H9 (cell line): ENCODE measurements at regions not wholly inside any gene's neighbourhood (a gene's known extent, or its start where the extent isn't known, plus 50 kb on each side); places are given as distances from the start of the nearest gene placed in this dataset.

ENCODE experiments used
- DNase-seq: peaks from one replicate; pipeline ENCODE4 v3.0.0-alpha.2; 2017
- H2AFZ ChIP-seq: one replicate; pipeline ENCODE4 v1.6.1; 2013; ENCODE audit warnings: mild to moderate bottlenecking, low read length, control low read depth, moderate library complexity
- H2AK5ac ChIP-seq: 2 replicates; pipeline ENCODE4 v1.6.1; 2013; ENCODE audit warnings: low read length, control low read depth, mixed read lengths; ENCODE audit not compliant: insufficient read length
- H2BK120ac ChIP-seq: one replicate; pipeline ENCODE4 v1.6.1; 2013; ENCODE audit warnings: low read depth, mild to moderate bottlenecking, low read length, control low read depth, inconsistent platforms; ENCODE audit not compliant: poor library complexity, severe bottlenecking
- H2BK12ac ChIP-seq: 2 replicates; pipeline ENCODE4 v1.6.1; 2013; ENCODE audit warnings: low read length, control low read depth, mixed read lengths, low read depth; ENCODE audit not compliant: insufficient read length
- H2BK15ac ChIP-seq: 2 replicates; pipeline ENCODE4 v1.6.1; 2013; ENCODE audit warnings: low read depth, low read length, control low read depth
- H2BK20ac ChIP-seq: one replicate; pipeline ENCODE4 v1.6.1; 2013; ENCODE audit warnings: low read depth, mild to moderate bottlenecking, low read length, control low read depth, inconsistent platforms; ENCODE audit not compliant: poor library complexity, severe bottlenecking
- H2BK5ac ChIP-seq: 2 replicates; pipeline ENCODE4 v1.6.1; 2013; ENCODE audit warnings: low read length, control low read depth, mixed read lengths; ENCODE audit not compliant: insufficient read length
- H3K14ac ChIP-seq: 2 replicates; pipeline ENCODE4 v1.6.1; 2013; ENCODE audit warnings: low read length, control low read depth; ENCODE audit not compliant: insufficient read depth
- H3K18ac ChIP-seq: 2 replicates; pipeline ENCODE4 v1.6.1; 2013; ENCODE audit warnings: low read depth, mild to moderate bottlenecking, mixed read lengths, low read length, control low read depth; ENCODE audit not compliant: insufficient read length
- H3K23ac ChIP-seq: 2 replicates; pipeline ENCODE4 v1.6.1; 2013; ENCODE audit warnings: low read length, control low read depth, mixed read lengths, low read depth; ENCODE audit not compliant: insufficient read length
- H3K23me2 ChIP-seq: 2 replicates; pipeline ENCODE4 v1.6.1; 2013; ENCODE audit warnings: low read depth, mild to moderate bottlenecking, mixed read lengths, low read length, control low read depth; ENCODE audit not compliant: insufficient read length, poor library complexity, severe bottlenecking
- H3K27ac ChIP-seq: 2 replicates; pipeline ENCODE4 v1.5.1; 2013; ENCODE audit warnings: low read length, control low read depth, mixed read lengths, low read depth; ENCODE audit not compliant: insufficient read length
- H3K27me3 ChIP-seq: 2 replicates; pipeline ENCODE4 v1.6.1; 2013; ENCODE audit warnings: low read length, control low read depth, inconsistent platforms; ENCODE audit not compliant: insufficient read depth
- H3K4ac ChIP-seq: 2 replicates; pipeline ENCODE4 v1.6.1; 2013; ENCODE audit warnings: low read depth, mild to moderate bottlenecking, control low read depth, inconsistent platforms, low read length, moderate library complexity
- H3K4me1 ChIP-seq: 2 replicates; pipeline ENCODE4 v1.6.1; 2013; ENCODE audit warnings: low read length, control low read depth, inconsistent platforms; ENCODE audit not compliant: insufficient read depth
- H3K4me2 ChIP-seq: 2 replicates; pipeline ENCODE4 v1.6.1; 2013; ENCODE audit warnings: low read length, control low read depth, mixed read lengths; ENCODE audit not compliant: insufficient read length, insufficient read depth
- H3K56ac ChIP-seq: 2 replicates; pipeline ENCODE4 v1.6.1; 2013; ENCODE audit warnings: low read depth, mild to moderate bottlenecking, mixed read lengths, low read length, control low read depth; ENCODE audit not compliant: insufficient read length
- H3K79me1 ChIP-seq: 2 replicates; pipeline ENCODE4 v1.6.1; 2013; ENCODE audit warnings: low read depth, mild to moderate bottlenecking, moderate library complexity, low read length, control low read depth, inconsistent platforms; ENCODE audit not compliant: insufficient read depth, poor library complexity, severe bottlenecking
- H3K79me2 ChIP-seq: 2 replicates; pipeline ENCODE4 v1.6.1; 2013; ENCODE audit warnings: low read length, control low read depth, inconsistent platforms; ENCODE audit not compliant: insufficient read depth
- H3K9ac ChIP-seq: 2 replicates; pipeline ENCODE4 v1.6.1; 2013; ENCODE audit warnings: low read length, control low read depth, mixed read lengths; ENCODE audit not compliant: insufficient read length; ENCODE audit errors: extremely low read depth
- H3K9me3 ChIP-seq: one replicate; pipeline ENCODE4 v1.6.1; 2013; ENCODE audit warnings: low read depth, low read length, inconsistent platforms; ENCODE audit not compliant: control insufficient read depth
- H3T11ph ChIP-seq: one replicate; pipeline ENCODE4 v1.6.1; 2013; ENCODE audit warnings: mild to moderate bottlenecking, low read length, control low read depth, inconsistent platforms
- H4K20me1 ChIP-seq: one replicate; pipeline ENCODE4 v1.6.1; 2013; ENCODE audit not compliant: control insufficient read depth, insufficient read length, insufficient read depth
- H4K5ac ChIP-seq: 2 replicates; pipeline ENCODE4 v1.6.1; 2013; ENCODE audit warnings: low read depth, mild to moderate bottlenecking, mixed read lengths, low read length, control low read depth; ENCODE audit not compliant: insufficient read length
- H4K8ac ChIP-seq: replicated peaks from 2 replicates; pipeline ENCODE4 v1.6.1; 2013; ENCODE audit warnings: low read length, control low read depth, mixed read lengths, low read depth; ENCODE audit not compliant: insufficient read length
- H4K91ac ChIP-seq: 2 replicates; pipeline ENCODE4 v1.6.1; 2013; ENCODE audit warnings: low read depth, mild to moderate bottlenecking, moderate library complexity, mixed read lengths, low read length, control low read depth; ENCODE audit not compliant: insufficient read length
- H3K27ac Mint-ChIP-seq, 3 experiments: 2 replicates in 2 of 3; 3 replicates in 1 of 3; pipeline ENCODE4 v1.8.0; 2020 to 2021; ENCODE audit warnings: mixed read lengths in 3 of 3, mild to moderate bottlenecking in 1 of 3, moderate library complexity in 1 of 3
- H3K27me3 Mint-ChIP-seq: 2 replicates; pipeline ENCODE4 v1.8.0; 2021; ENCODE audit warnings: low read depth, mild to moderate bottlenecking, moderate library complexity, mixed read lengths
- H3K36me3 Mint-ChIP-seq, 3 experiments: 2 replicates in 2 of 3; 3 replicates in 1 of 3; pipeline ENCODE4 v1.8.0; 2020 to 2021; ENCODE audit warnings: low read depth in 3 of 3, mixed read lengths in 3 of 3; ENCODE audit not compliant: insufficient read depth in 1 of 3
- H3K4me1 Mint-ChIP-seq, 2 experiments: 2 replicates each; pipeline ENCODE4 v1.8.0; 2020; ENCODE audit warnings: mixed read lengths in 2 of 2
- H3K4me3 Mint-ChIP-seq, 2 experiments: 2 replicates in 1 of 2; 3 replicates in 1 of 2; pipeline ENCODE4 v1.8.0; 2020 to 2021; ENCODE audit warnings: mild to moderate bottlenecking in 2 of 2, mixed read lengths in 2 of 2, moderate library complexity in 1 of 2
- H3K9me3 Mint-ChIP-seq, 2 experiments: 2 replicates in 1 of 2; 3 replicates in 1 of 2; pipeline ENCODE4 v1.8.0; 2020; ENCODE audit warnings: mild to moderate bottlenecking in 2 of 2, mixed read lengths in 2 of 2, moderate library complexity in 1 of 2
- CTCF ChIP-seq: fragments of 200-600 bp; sonication (generic); conservative IDR thresholded peaks from 3 replicates; pipeline ENCODE4 v1.8.0; 2021; ENCODE audit warnings: antibody characterized with exemption, mild to moderate bottlenecking
- WGBS: extraction: QIAGEN DNeasy Blood & Tissue Kit; methylation state at CpG from one replicate; pipeline ENCODE4 v1.1.7; 2013; ENCODE audit warnings: missing lambda C conversion rate, low lambda C conversion rate, mixed read lengths; ENCODE audit not compliant: insufficient read length; ENCODE audit errors: extremely low coverage; 5-methylcytosine and 5-hydroxymethylcytosine counted together

- H4K5ac ChIP-seq, result no peak overlapping the region
- TF ChIP-seq CTCF, result no peak
These were observed 189.9 kb upstream of the RGMB start for GRCh38 chr5:98583586-98583985.

More at GRCh38 chr5:98583586-98583985, 189.9 kb upstream of the RGMB start:
- Histone ChIP-seq H2AK5ac (no peak overlapping the region), H3K79me2 (no peaks in the 10 kb centered on the region), H3K27me3 (no peaks in the 10 kb centered on the region), H3K9me3 (no peaks in the 10 kb centered on the region), H4K91ac (no peak overlapping the region), H2BK20ac (no peak overlapping the region), H3K4me1 (no peaks in the 10 kb centered on the region), H2BK5ac (no peak overlapping the region), H3K9ac (no peak overlapping the region), H3T11ph (no peak overlapping the region), H3K18ac (no peak overlapping the region), H3K79me1 (no peaks in the 10 kb centered on the region), H3K56ac (no peak overlapping the region), H3K23me2 (no peaks in the 10 kb centered on the region), H2BK12ac (no peak overlapping the region), H2BK15ac (no peak overlapping the region), H2BK120ac (no peak overlapping the region), H3K4me2 (no peak overlapping the region), H3K4ac (no peak overlapping the region), H4K8ac (no peak overlapping the region), H3K23ac (no peak overlapping the region), H3K27ac (no peak overlapping the region), H3K14ac (no peak overlapping the region), H2AFZ (no peak overlapping the region), H4K20me1 (no peaks in the 10 kb centered on the region)
- Mint-ChIP-seq H3K27ac (no peak overlapping the region), H3K9me3 (no peaks in the 10 kb centered on the region), H3K27me3 (no peaks in the 10 kb centered on the region), H3K4me3 (no peak overlapping the region), H3K36me3 (no peaks in the 10 kb centered on the region), H3K4me1 (peaks cover 2 to 3% of the 10 kb centered on the region in 2 experiments; a peak in 2 of 4 replicates)
- DNase-seq, result no peak
- WGBS, result no CpG with 5 or more reads among the region's 2 CpGs
